Ishikawa (cell line): ENCODE measurements at regions not wholly inside any gene's neighbourhood (a gene's known extent, or its start where the extent isn't known, plus 50 kb on each side); places are given as distances from the start of the nearest gene placed in this dataset.

Experiments used
- CEBPB ChIP-seq: IDR thresholded peaks from 2 replicates; pipeline ENCODE4 v1.6.1; 2012
- CREB1 ChIP-seq: IDR thresholded peaks from 2 replicates; pipeline ENCODE4 v1.6.1; 2012; ENCODE audit warnings: low read depth
- EGR1 ChIP-seq: IDR thresholded peaks from 2 replicates; pipeline ENCODE4 v1.6.1; 2012
- EP300 ChIP-seq: IDR thresholded peaks from 2 replicates; pipeline ENCODE4 v1.6.1; 2012; ENCODE audit warnings: borderline replicate concordance
- FOXM1 ChIP-seq: IDR thresholded peaks from 2 replicates; pipeline ENCODE4 v1.6.1; 2012; ENCODE audit warnings: low read depth, borderline replicate concordance
- RAD21 ChIP-seq: IDR thresholded peaks from 2 replicates; pipeline ENCODE4 v1.6.1; 2012; ENCODE audit warnings: low read depth
- TAF1 ChIP-seq: IDR thresholded peaks from 2 replicates; pipeline ENCODE4 v1.6.1; 2012; ENCODE audit warnings: low read depth, mild to moderate bottlenecking
- TCF12 ChIP-seq: IDR thresholded peaks from 2 replicates; pipeline ENCODE4 v1.6.1; 2012; ENCODE audit warnings: low read depth
- TEAD4 ChIP-seq: IDR thresholded peaks from 2 replicates; pipeline ENCODE4 v1.6.1; 2012
- YY1 ChIP-seq: IDR thresholded peaks from 2 replicates; pipeline ENCODE4 v1.6.1; 2012; ENCODE audit warnings: low read depth
- ZBTB7A ChIP-seq: IDR thresholded peaks from 2 replicates; pipeline ENCODE4 v1.6.1; 2012; ENCODE audit warnings: low read depth
- TF ChIP-seq, protein P1 (sequence below): IDR thresholded peaks from 2 replicates; pipeline ENCODE4 v1.6.1; 2012
- TF ChIP-seq, protein P2 (sequence below): IDR thresholded peaks from 2 replicates; pipeline ENCODE4 v1.6.1; 2012; ENCODE audit warnings: low read depth, mild to moderate bottlenecking
- TF ChIP-seq, protein P3 (sequence below): IDR thresholded peaks from 2 replicates; pipeline ENCODE4 v1.6.1; 2012

GRCh38 chr14:101695659-101696058, 65.8 kb upstream of the PPP2R5C start:
- TF ChIP-seq EP300 (no peak), YY1 (no peak), CREB1 (no peak), TAF1 (no peak), RAD21 (no peak), CEBPB (no peak), TCF12 (no peak), EGR1 (no peak), FOXM1 (no peak), ZBTB7A (no peak), TEAD4 (no peak)
- TF ChIP-seq, protein P1, sequence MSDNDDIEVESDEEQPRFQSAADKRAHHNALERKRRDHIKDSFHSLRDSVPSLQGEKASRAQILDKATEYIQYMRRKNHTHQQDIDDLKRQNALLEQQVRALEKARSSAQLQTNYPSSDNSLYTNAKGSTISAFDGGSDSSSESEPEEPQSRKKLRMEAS, result no peak
- TF ChIP-seq, protein P2, sequence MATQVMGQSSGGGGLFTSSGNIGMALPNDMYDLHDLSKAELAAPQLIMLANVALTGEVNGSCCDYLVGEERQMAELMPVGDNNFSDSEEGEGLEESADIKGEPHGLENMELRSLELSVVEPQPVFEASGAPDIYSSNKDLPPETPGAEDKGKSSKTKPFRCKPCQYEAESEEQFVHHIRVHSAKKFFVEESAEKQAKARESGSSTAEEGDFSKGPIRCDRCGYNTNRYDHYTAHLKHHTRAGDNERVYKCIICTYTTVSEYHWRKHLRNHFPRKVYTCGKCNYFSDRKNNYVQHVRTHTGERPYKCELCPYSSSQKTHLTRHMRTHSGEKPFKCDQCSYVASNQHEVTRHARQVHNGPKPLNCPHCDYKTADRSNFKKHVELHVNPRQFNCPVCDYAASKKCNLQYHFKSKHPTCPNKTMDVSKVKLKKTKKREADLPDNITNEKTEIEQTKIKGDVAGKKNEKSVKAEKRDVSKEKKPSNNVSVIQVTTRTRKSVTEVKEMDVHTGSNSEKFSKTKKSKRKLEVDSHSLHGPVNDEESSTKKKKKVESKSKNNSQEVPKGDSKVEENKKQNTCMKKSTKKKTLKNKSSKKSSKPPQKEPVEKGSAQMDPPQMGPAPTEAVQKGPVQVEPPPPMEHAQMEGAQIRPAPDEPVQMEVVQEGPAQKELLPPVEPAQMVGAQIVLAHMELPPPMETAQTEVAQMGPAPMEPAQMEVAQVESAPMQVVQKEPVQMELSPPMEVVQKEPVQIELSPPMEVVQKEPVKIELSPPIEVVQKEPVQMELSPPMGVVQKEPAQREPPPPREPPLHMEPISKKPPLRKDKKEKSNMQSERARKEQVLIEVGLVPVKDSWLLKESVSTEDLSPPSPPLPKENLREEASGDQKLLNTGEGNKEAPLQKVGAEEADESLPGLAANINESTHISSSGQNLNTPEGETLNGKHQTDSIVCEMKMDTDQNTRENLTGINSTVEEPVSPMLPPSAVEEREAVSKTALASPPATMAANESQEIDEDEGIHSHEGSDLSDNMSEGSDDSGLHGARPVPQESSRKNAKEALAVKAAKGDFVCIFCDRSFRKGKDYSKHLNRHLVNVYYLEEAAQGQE, result no peak
- TF ChIP-seq, protein P3, sequence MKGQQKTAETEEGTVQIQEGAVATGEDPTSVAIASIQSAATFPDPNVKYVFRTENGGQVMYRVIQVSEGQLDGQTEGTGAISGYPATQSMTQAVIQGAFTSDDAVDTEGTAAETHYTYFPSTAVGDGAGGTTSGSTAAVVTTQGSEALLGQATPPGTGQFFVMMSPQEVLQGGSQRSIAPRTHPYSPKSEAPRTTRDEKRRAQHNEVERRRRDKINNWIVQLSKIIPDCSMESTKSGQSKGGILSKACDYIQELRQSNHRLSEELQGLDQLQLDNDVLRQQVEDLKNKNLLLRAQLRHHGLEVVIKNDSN, result no peak
